NK-92 (cell line): ENCODE measurements at regions not wholly inside any gene's neighbourhood (a gene's known extent, or its start where the extent isn't known, plus 50 kb on each side); places are given as distances from the start of the nearest gene placed in this dataset.
"Not testable (repeated sequence)": the region's sequence is repeated elsewhere in the genome, so short reads cannot be mapped to it uniquely, and the experiment has no call there.

Source experiments
- DNase-seq: peaks from one replicate; lab custom pipeline; 2025; ENCODE audit not compliant: unreplicated experiment; lab: John Stamatoyannopoulos, UW

- DNase-seq = no peak
Observed at GRCh38 chr22:47620391-47620790, 857.9 kb downstream of the TBC1D22A start.

GRCh38 chr22:47619631-47620030, 857.2 kb downstream of the TBC1D22A start:
- DNase-seq = no peak

- DNase-seq = no peak
Observed at GRCh38 chr22:47618180-47619010, 855.9 kb downstream of the TBC1D22A start.

- DNase-seq = no peak
Observed at GRCh38 chr22:47617186-47617585, 854.7 kb downstream of the TBC1D22A start.

GRCh38 chr22:47616396-47617020, 854.1 kb downstream of the TBC1D22A start:
- no peak for DNase-seq

GRCh38 chr22:47615051-47615450, 852.6 kb downstream of the TBC1D22A start:
- no peak for DNase-seq

GRCh38 chr22:47613606-47614350, 851.3 kb downstream of the TBC1D22A start:
- DNase-seq = no peak

GRCh38 chr22:47613181-47613580, 850.7 kb downstream of the TBC1D22A start:
- not testable (repeated sequence) for DNase-seq

- DNase-seq = no peak
Observed at GRCh38 chr22:47612311-47612910, 850.0 kb downstream of the TBC1D22A start.

GRCh38 chr22:47610764-47611163, 848.3 kb downstream of the TBC1D22A start:
- no peak for DNase-seq

- DNase-seq = no peak
Observed at GRCh38 chr22:47610281-47610680, 847.8 kb downstream of the TBC1D22A start.

GRCh38 chr22:47609653-47610052, 847.2 kb downstream of the TBC1D22A start:
- DNase-seq = no peak

GRCh38 chr22:47608421-47608820, 846.0 kb downstream of the TBC1D22A start:
- DNase-seq = no peak

GRCh38 chr22:47607486-47607885, 845.0 kb downstream of the TBC1D22A start:
- no peak for DNase-seq

- no peak for DNase-seq
Observed at GRCh38 chr22:47606426-47606825, 844.0 kb downstream of the TBC1D22A start.

GRCh38 chr22:47605886-47606285, 843.4 kb downstream of the TBC1D22A start:
- no peak for DNase-seq

- DNase-seq = no peak
Observed at GRCh38 chr22:47605441-47605840, 843.0 kb downstream of the TBC1D22A start.

GRCh38 chr22:47604563-47604962, 842.1 kb downstream of the TBC1D22A start:
- no peak for DNase-seq

- DNase-seq = no peak
Observed at GRCh38 chr22:47602732-47603131, 840.3 kb downstream of the TBC1D22A start.

- DNase-seq = no peak
Observed at GRCh38 chr22:47601666-47602065, 839.2 kb downstream of the TBC1D22A start.
